ENCODE measurements at regions not wholly inside any gene's neighbourhood (a gene's known extent, or its start where the extent isn't known, plus 50 kb on each side); places are given as distances from the start of the nearest gene placed in this dataset.

- DNase-seq (ENCODE audit: low read depth) = no peak
- no peak overlapping the region for H3K4me3 ChIP-seq (ENCODE audit: low read length)
- TF ChIP-seq, protein P1, sequence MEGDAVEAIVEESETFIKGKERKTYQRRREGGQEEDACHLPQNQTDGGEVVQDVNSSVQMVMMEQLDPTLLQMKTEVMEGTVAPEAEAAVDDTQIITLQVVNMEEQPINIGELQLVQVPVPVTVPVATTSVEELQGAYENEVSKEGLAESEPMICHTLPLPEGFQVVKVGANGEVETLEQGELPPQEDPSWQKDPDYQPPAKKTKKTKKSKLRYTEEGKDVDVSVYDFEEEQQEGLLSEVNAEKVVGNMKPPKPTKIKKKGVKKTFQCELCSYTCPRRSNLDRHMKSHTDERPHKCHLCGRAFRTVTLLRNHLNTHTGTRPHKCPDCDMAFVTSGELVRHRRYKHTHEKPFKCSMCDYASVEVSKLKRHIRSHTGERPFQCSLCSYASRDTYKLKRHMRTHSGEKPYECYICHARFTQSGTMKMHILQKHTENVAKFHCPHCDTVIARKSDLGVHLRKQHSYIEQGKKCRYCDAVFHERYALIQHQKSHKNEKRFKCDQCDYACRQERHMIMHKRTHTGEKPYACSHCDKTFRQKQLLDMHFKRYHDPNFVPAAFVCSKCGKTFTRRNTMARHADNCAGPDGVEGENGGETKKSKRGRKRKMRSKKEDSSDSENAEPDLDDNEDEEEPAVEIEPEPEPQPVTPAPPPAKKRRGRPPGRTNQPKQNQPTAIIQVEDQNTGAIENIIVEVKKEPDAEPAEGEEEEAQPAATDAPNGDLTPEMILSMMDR (IDR thresholded peaks at IDR 0.05; ENCODE audit: insufficient read depth, low read depth, low read length, missing control alignments) = no peak
Measured at GRCh38 chr1:91076834-91077233, 55.0 kb upstream of the ZNF644 start.

DNA sequence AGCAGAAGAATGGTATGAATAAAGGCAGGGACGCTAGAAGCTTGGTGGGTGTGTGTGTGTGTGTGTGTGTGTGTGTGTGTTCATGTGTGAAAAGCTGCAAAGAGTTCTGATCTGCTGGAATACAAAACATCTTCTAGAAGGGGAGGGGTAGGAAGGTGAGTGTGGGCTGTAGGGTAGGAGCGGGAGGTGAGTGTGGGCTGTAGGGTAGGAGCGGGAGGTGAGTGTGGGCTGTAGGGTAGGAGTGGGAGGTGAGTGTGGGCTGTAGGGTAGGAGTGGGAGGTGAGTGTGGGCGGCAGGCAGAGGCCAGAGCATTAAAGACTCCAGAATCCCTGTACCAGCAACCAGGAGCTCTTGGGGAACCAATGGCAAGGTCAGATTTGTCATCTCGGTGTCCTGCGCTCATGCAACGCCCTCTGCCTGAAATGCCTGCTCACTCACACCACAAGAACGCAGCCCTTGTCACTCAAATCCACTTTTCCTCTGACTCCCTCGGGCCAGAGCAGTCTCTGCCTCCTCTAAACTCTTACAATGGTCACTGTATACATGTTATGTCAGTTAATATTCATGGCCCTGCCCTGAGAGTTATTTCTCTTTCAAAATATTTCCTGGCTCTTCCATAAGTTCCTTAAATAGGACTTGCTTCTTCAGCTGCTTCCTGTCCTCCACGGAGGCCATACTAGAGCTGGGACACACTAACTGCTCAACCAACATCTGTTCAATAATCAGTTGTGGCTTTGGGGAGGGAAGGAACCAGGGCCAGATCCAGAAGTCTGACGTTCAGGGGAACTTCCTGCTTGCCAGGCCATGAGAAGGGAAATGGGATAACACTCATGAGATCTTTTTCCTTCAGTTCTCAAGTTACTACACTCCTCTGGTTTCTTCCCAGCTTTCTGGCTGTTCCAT, 53.6 kb upstream of the ZNF644 start:
- DNase-seq (ENCODE audit: low read depth) = no peak
- TF ChIP-seq, protein P1 (IDR thresholded peaks at IDR 0.05; ENCODE audit: insufficient read depth, low read depth, low read length, missing control alignments) = no peak
- H3K4me3 ChIP-seq (ENCODE audit: low read length) = no peak overlapping the region

- no peak for DNase-seq (ENCODE audit: low read depth)
- TF ChIP-seq, protein P1 (IDR thresholded peaks at IDR 0.05; ENCODE audit: insufficient read depth, low read depth, low read length, missing control alignments) = no peak
- no peak overlapping the region for H3K4me3 ChIP-seq (ENCODE audit: low read length)
Measured at GRCh38 chr1:91073299-91073698, 51.5 kb upstream of the ZNF644 start.

DNA sequence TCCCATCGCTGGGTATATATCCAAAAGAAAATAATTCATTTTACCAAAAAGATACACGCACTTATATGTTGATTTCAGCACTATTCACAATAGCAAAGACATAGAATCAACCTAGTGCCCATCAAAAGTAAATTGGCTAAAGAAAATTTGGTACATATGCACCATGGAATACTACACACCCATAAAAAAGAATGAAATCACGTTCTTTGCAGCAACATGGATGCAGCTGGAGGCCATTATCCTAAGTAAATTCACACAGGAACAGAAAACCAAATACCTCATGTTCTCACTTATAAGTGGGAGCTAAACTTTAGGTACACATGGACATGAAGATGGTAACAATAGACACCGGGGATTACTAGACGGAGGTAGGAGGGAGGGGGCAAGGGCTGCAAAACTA, 50.0 kb upstream of the ZNF644 start:
- no peak for DNase-seq (ENCODE audit: low read depth)
- TF ChIP-seq, protein P1 (IDR thresholded peaks at IDR 0.05; ENCODE audit: insufficient read depth, low read depth, low read length, missing control alignments) = no peak
- no peak overlapping the region for H3K4me3 ChIP-seq (ENCODE audit: low read length)
